HEK293 (cell line): ENCODE measurements at regions not wholly inside any gene's neighbourhood (a gene's known extent, or its start where the extent isn't known, plus 50 kb on each side); places are given as distances from the start of the nearest gene placed in this dataset.

Experiments used
- CTCF ChIA-PET: fragments of 350-600 bp; formaldehyde crosslinking; extraction: SDS; loops from one replicate; lab custom pipeline; 2021; ENCODE audit warnings: antibody characterized with exemption; lab: Yijun Ruan, JAX
- POLR2A ChIA-PET: fragments of 300-600 bp; formaldehyde crosslinking; extraction: SDS; loops from one replicate; lab custom pipeline; 2020; ENCODE audit warnings: antibody characterized with exemption, inconsistent platforms; lab: Yijun Ruan, JAX
- H3K27ac ChIP-seq: fragments of 200-500 bp; sonication (Bioruptor generic); 2 replicates; pipeline ENCODE4 v1.5.1; 2014; ENCODE audit warnings: low read depth, low read length, control low read depth, inconsistent platforms; ENCODE audit errors: extremely low read depth
- H3K36me3 ChIP-seq, 2 experiments: fragments of 200-500 bp in 1 of 2; sonication (Bioruptor generic) in 1 of 2; 1 replicate in 1 of 2; 2 replicates in 1 of 2; pipeline ENCODE4 v1.5.1; 2014 to 2017; ENCODE audit warnings: inconsistent platforms in 2 of 2, low read length in 2 of 2; ENCODE audit not compliant: control insufficient read depth in 2 of 2, insufficient read depth in 1 of 2
- H3K4me1 ChIP-seq: fragments of 200-500 bp; sonication (Bioruptor generic); 2 replicates; pipeline ENCODE4 v1.5.1; 2014; ENCODE audit warnings: mild to moderate bottlenecking, low read length, inconsistent platforms; ENCODE audit not compliant: control insufficient read depth, insufficient read depth
- H3K4me3 ChIP-seq: 2 replicates; pipeline ENCODE4 v1.5.1; 2011; ENCODE audit warnings: low read depth, mild to moderate bottlenecking, control low read depth, low read length, moderate library complexity
- H3K9me3 ChIP-seq: fragments of 200-500 bp; sonication (Bioruptor generic); 2 replicates; pipeline ENCODE4 v1.5.1; 2014; ENCODE audit warnings: low read depth, low read length, inconsistent platforms; ENCODE audit not compliant: control insufficient read depth, insufficient read depth
- CTCF ChIP-seq: fragments of 450-650 bp; formaldehyde crosslinking; IDR thresholded peaks from 2 replicates; pipeline ENCODE4 v1.5.1; 2016; ENCODE audit warnings: missing biosample characterization, missing genetic modification characterization
- EGR2 ChIP-seq: fragments of 450-650 bp; formaldehyde crosslinking; IDR thresholded peaks from 2 replicates; pipeline ENCODE4 v1.5.1; 2016; ENCODE audit warnings: low read depth, missing biosample characterization, missing genetic modification characterization
- MYNN ChIP-seq: fragments of 450-650 bp; formaldehyde crosslinking; IDR thresholded peaks from 2 replicates; pipeline ENCODE4 v1.5.1; 2016; ENCODE audit warnings: missing biosample characterization, missing genetic modification characterization, borderline replicate concordance
- PRDM10 ChIP-seq: fragments of 450-650 bp; formaldehyde crosslinking; IDR thresholded peaks from 2 replicates; pipeline ENCODE4 v1.5.1; 2016; ENCODE audit warnings: missing biosample characterization, missing genetic modification characterization
- PRDM6 ChIP-seq: fragments of 450-650 bp; formaldehyde crosslinking; IDR thresholded peaks from 2 replicates; pipeline ENCODE4 v1.5.1; 2017; ENCODE audit warnings: missing biosample characterization, missing genetic modification characterization
- TCF7L2 ChIP-seq: IDR thresholded peaks from 2 replicates; pipeline ENCODE4 v1.6.1; 2011; ENCODE audit warnings: low read depth, mild to moderate bottlenecking, inconsistent platforms, low read length, moderate library complexity, borderline replicate concordance
- TRIM28 ChIP-seq: IDR thresholded peaks from 2 replicates; pipeline ENCODE4 v1.6.1; 2011; ENCODE audit warnings: low read length, control low read depth, borderline replicate concordance
- ZBTB11 ChIP-seq: fragments of 450-650 bp; formaldehyde crosslinking; conservative IDR thresholded peaks from 2 replicates; pipeline ENCODE4 v1.5.1; 2016; ENCODE audit warnings: low read depth, missing biosample characterization, missing genetic modification characterization
- ZIC2 ChIP-seq: fragments of 450-650 bp; formaldehyde crosslinking; IDR thresholded peaks from 2 replicates; pipeline ENCODE4 v1.5.1; 2016; ENCODE audit warnings: missing biosample characterization, missing genetic modification characterization
- ZNF214 ChIP-seq: fragments of 450-650 bp; formaldehyde crosslinking; IDR thresholded peaks from 2 replicates; pipeline ENCODE4 v1.5.1; 2017; ENCODE audit warnings: missing biosample characterization, mild to moderate bottlenecking, missing genetic modification characterization, borderline replicate concordance
- ZNF23 ChIP-seq: fragments of 450-650 bp; formaldehyde crosslinking; IDR thresholded peaks from 2 replicates; pipeline ENCODE4 v1.5.1; 2016; ENCODE audit warnings: missing biosample characterization, missing genetic modification characterization, borderline replicate concordance
- ZNF239 ChIP-seq: fragments of 450-650 bp; formaldehyde crosslinking; IDR thresholded peaks from 2 replicates; pipeline ENCODE4 v1.5.1; 2016; ENCODE audit warnings: missing biosample characterization, missing genetic modification characterization
- ZNF280D ChIP-seq: fragments of 450-650 bp; formaldehyde crosslinking; IDR thresholded peaks from 2 replicates; pipeline ENCODE4 v1.5.1; 2016; ENCODE audit warnings: missing biosample characterization, missing genetic modification characterization
- ZNF416 ChIP-seq: fragments of 450-650 bp; formaldehyde crosslinking; IDR thresholded peaks from 2 replicates; pipeline ENCODE4 v1.5.1; 2016; ENCODE audit warnings: missing biosample characterization, missing genetic modification characterization
- ZNF558 ChIP-seq: fragments of 450-650 bp; formaldehyde crosslinking; IDR thresholded peaks from 2 replicates; pipeline ENCODE4 v1.5.1; 2016; ENCODE audit warnings: missing biosample characterization, missing genetic modification characterization
- ZNF629 ChIP-seq: fragments of 450-650 bp; formaldehyde crosslinking; IDR thresholded peaks from 2 replicates; pipeline ENCODE4 v1.5.1; 2017; ENCODE audit warnings: missing biosample characterization, missing genetic modification characterization
- ZNF704 ChIP-seq: fragments of 450-650 bp; formaldehyde crosslinking; IDR thresholded peaks from 2 replicates; pipeline ENCODE4 v1.5.1; 2016; ENCODE audit warnings: missing biosample characterization, missing genetic modification characterization
- ZNF747 ChIP-seq: fragments of 450-650 bp; formaldehyde crosslinking; IDR thresholded peaks from 2 replicates; pipeline ENCODE4 v1.5.1; 2016; ENCODE audit warnings: missing biosample characterization, missing genetic modification characterization
- ZSCAN16 ChIP-seq: fragments of 450-650 bp; formaldehyde crosslinking; IDR thresholded peaks from 2 replicates; pipeline ENCODE4 v1.5.1; 2016; ENCODE audit warnings: missing biosample characterization, missing genetic modification characterization

GRCh38 chr3:107249132-107249531, 128.1 kb upstream of the CCDC54 start:
- POLR2A ChIA-PET: no interaction called here
- H3K27ac ChIP-seq: no peak overlapping the region
- no peaks in the 10 kb centered on the region for H3K9me3 ChIP-seq
- H3K4me1 ChIP-seq: no peaks in the 10 kb centered on the region
- no peak overlapping the region for H3K4me3 ChIP-seq
- TF ChIP-seq ZIC2 (tag by site-specific recombination) (no peak), ZNF214 (no peak), TCF7L2 (no peak), ZNF558 (tag by site-specific recombination) (no peak), ZSCAN16 (no peak), EGR2 (tag by site-specific recombination) (no peak), ZNF747 (tag by site-specific recombination) (no peak), ZBTB11 (tag by site-specific recombination) (no peak), ZNF280D (tag by site-specific recombination) (no peak), PRDM10 (no peak), ZNF416 (tag by site-specific recombination) (no peak), PRDM6 (tag by site-specific recombination) (no peak), ZNF704 (tag by site-specific recombination) (no peak), MYNN (tag by site-specific recombination) (no peak), ZNF23 (tag by site-specific recombination) (no peak), ZNF629 (tag by site-specific recombination) (no peak), CTCF (no peak), TRIM28 (no peak), ZNF239 (tag by site-specific recombination) (no peak)
- CTCF ChIA-PET: no interaction called here
- peaks cover 0 to 43% of the 10 kb centered on the region in 2 experiments; a peak in 1 of 3 replicates for H3K36me3 ChIP-seq
